Kidney glomerular epithelial cell (primary cell): ENCODE measurements at regions not wholly inside any gene's neighbourhood (a gene's known extent, or its start where the extent isn't known, plus 50 kb on each side); places are given as distances from the start of the nearest gene placed in this dataset.
A peak's percentile ranks its signal among the peaks of the same experiment; 100 is the strongest.
"Not testable (repeated sequence)": the region's sequence is repeated elsewhere in the genome, so short reads cannot be mapped to it uniquely, and the experiment has no call there.

Experiments used
- DNase-seq: peaks from one replicate; lab custom pipeline; 2025; lab: John Stamatoyannopoulos, UW

GRCh38 chr2:147288131-147288530, 556.7 kb upstream of the ACVR2A start:
- no peak for DNase-seq

- DNase-seq, result no peak
Measured at GRCh38 chr2:147275943-147276342, 568.9 kb upstream of the ACVR2A start.

- peak; percentile 6 for DNase-seq
Measured at GRCh38 chr2:147273628-147274027, 571.2 kb upstream of the ACVR2A start.

- DNase-seq, result peak; percentile 30
Measured at GRCh38 chr2:147273106-147273505, 571.7 kb upstream of the ACVR2A start.

GRCh38 chr2:147269581-147269980, 575.2 kb upstream of the ACVR2A start:
- DNase-seq, result not testable (repeated sequence)

GRCh38 chr2:147260241-147260640, 584.6 kb upstream of the ACVR2A start:
- no peak for DNase-seq

GRCh38 chr2:147255812-147256211, 589.0 kb upstream of the ACVR2A start:
- DNase-seq, result no peak

GRCh38 chr2:147250652-147251356, 594.0 kb upstream of the ACVR2A start:
- DNase-seq, result no peak

- DNase-seq, result no peak
Measured at GRCh38 chr2:147247749-147248148, 597.1 kb upstream of the ACVR2A start.

- no peak for DNase-seq
Measured at GRCh38 chr2:147242445-147242844, 602.4 kb upstream of the ACVR2A start.

- DNase-seq, result no peak
Measured at GRCh38 chr2:147236601-147237000, 608.2 kb upstream of the ACVR2A start.

- peak; percentile 10 for DNase-seq
Measured at GRCh38 chr2:147232225-147232669, 612.6 kb upstream of the ACVR2A start.

- no peak for DNase-seq
Measured at GRCh38 chr2:147231607-147232006, 613.2 kb upstream of the ACVR2A start.

GRCh38 chr2:147231081-147231480, 613.7 kb upstream of the ACVR2A start:
- DNase-seq, result no peak

- DNase-seq, result no peak
Measured at GRCh38 chr2:147227313-147227712, 617.5 kb upstream of the ACVR2A start.

GRCh38 chr2:147224070-147224469, 620.8 kb upstream of the ACVR2A start:
- DNase-seq, result no peak

- DNase-seq, result no peak
Measured at GRCh38 chr2:147223553-147224060, 621.2 kb upstream of the ACVR2A start.

GRCh38 chr2:147223119-147223518, 621.7 kb upstream of the ACVR2A start:
- no peak for DNase-seq

GRCh38 chr2:147222506-147222905, 622.3 kb upstream of the ACVR2A start:
- DNase-seq, result no peak

- DNase-seq, result no peak
Measured at GRCh38 chr2:147214914-147215313, 629.9 kb upstream of the ACVR2A start.

- DNase-seq, result no peak
Measured at GRCh38 chr2:147211484-147211883, 633.3 kb upstream of the ACVR2A start.

GRCh38 chr2:147204102-147204501, 640.7 kb upstream of the ACVR2A start:
- peak; percentile 39 for DNase-seq

- DNase-seq, result no peak
Measured at GRCh38 chr2:147198651-147199171, 646.1 kb upstream of the ACVR2A start.
